GM19463 (cell line): ENCODE measurements at regions not wholly inside any gene's neighbourhood (a gene's known extent, or its start where the extent isn't known, plus 50 kb on each side); places are given as distances from the start of the nearest gene placed in this dataset.
A peak's percentile ranks its signal among the peaks of the same experiment; 100 is the strongest.

Source experiments
- ATAC-seq: cut with Tn5 transposase; IDR thresholded peaks from one replicate; pipeline ENCODE4 v1.9.1; 2021; ENCODE audit warnings: mild to moderate bottlenecking, moderate library complexity; ENCODE audit not compliant: unreplicated experiment

DNA sequence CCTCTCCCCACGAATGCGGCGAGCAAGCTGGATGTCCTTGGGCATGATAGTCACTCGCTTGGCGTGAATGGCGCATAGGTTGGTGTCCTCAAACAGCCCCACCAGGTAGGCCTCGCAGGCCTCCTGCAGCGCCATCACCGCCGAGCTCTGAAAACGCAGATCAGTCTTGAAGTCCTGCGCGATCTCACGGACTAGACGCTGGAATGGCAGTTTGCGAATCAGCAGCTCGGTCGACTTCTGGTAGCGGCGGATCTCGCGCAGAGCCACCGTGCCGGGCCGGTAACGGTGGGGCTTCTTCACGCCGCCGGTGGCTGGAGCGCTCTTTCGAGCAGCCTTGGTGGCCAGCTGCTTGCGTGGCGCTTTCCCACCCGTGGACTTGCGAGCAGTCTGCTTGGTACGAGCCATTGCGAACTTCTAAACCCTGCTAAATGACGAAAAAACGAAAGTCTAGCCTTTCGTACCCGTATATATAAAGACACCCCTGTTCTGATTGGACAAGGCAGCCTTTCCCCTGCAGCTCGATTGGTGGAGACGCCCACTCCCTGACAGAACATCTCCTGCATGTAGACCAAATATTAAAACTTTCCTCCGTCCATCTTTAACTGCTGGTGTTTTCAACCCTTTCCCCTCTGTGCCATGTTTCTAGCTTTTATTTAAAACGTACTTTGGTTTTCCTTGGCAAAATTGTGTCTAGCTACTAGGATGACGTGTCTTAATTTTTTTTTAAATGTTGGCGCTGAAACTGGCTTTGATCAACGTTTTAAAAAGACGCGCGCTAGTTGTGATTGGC is 109.8 kb downstream of the HFE start:
- ATAC-seq = peak; percentile 34

- no peak for ATAC-seq
Measured at GRCh38 chr6:26197636-26197932, 110.4 kb downstream of the HFE start.

- ATAC-seq = no peak
Measured at GRCh38 chr6:26197933-26198721, 110.9 kb downstream of the HFE start.

DNA sequence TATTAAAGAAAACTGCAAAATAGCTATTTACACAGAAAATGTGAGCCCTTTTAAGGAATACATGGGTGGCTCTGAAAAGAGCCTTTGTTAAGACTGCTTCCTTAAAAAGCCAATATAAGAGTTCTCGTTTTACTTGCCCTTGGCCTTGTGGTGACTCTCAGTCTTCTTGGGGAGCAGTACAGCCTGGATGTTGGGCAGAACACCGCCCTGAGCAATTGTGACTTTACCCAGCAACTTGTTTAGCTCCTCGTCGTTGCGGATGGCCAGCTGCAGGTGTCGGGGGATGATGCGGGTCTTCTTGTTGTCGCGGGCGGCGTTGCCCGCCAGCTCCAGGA is 111.5 kb downstream of the HFE start:
- ATAC-seq = peak; percentile 4

GRCh38 chr6:26199057-26199772 is 112.0 kb downstream of the HFE start:
- peak; percentile 53 for ATAC-seq

GRCh38 chr6:26199773-26200764 is 112.8 kb downstream of the HFE start:
- ATAC-seq = no peak

GRCh38 chr6:26200918-26201721 is 113.9 kb downstream of the HFE start:
- no peak for ATAC-seq

DNA sequence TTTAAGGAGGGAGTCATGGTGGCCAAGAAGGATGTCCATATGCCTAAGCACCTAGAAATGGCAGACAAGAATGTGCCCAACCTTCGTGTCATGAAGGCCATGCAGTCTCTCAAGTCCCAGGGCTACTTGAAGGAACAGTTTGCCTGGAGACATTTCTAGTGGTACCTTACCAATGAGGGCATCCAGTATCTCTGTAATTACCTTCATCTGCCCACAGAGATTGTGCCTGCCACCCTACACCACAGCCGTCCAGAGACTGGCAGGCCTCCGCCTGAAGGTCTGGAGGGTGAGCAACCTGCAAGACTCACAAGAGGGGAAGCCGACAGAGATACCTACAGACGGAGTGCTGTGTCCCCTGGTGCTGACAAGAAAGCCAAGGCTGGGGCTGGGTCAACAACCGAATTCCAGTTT is 115.0 kb downstream of the HFE start:
- ATAC-seq = no peak

DNA sequence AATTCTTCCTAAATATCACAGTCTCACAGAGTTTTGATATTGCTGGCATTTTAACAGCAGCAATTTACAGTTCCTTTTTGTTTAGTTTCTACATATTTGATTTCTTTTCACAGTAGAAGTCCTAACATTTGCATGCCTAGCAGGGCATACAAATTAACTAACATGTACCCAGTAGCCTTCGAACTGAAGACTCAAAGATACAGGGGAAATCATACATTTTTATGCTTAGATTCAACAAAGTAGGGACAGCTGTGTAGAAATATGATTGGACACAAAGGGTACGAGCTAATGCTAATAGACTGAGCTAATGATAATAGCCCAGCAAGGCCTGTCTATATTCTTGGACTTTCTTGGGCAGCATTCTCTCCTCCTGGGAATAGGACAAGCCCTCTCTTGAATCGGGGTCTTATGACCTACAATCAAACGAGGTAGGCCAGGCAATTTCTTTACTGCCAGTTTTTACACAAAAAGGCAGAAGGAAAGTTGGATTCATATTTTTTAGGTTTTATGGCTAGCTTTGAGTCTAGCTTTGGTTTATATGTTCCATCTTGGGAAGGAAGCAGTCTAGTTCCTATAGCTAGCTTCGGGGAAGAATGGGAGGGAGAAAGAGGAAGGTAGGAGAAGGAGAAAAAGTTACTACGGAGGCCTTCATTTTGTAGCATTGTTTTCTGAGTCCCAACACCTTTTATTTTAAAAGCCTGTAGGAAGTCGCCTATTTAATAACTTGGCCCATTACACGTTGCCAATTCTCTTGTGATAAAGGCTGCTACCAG is 115.8 kb downstream of the HFE start:
- ATAC-seq = no peak

- ATAC-seq = peak; percentile 57
Measured at GRCh38 chr6:26204332-26205160, 117.3 kb downstream of the HFE start.

DNA sequence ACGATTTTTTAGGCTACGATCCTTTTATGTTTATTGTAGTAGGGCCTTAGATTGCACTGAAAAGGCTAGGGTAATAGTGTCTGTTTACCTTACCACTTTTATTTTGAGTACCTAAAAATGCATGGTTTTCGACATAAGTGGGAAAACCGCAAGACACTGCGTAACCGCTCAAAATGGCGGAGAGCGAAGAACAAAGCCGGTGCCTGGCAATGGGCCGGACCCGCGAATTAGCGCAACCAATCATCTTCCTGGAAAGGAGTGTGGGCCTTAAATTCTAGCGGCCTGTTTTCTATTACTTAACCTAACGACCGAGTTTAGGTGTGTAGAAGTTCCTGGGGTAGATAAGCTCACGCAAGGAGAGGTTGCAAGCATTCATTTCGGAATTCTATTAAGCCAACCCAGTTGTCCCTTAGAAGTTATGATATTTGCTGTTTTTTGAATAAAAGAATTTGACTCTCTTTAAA is 118.0 kb downstream of the HFE start:
- peak; percentile 44 for ATAC-seq

- ATAC-seq = no peak
Measured at GRCh38 chr6:26205625-26206574, 118.7 kb downstream of the HFE start.

- no peak for ATAC-seq
Measured at GRCh38 chr6:26206868-26207801, 119.9 kb downstream of the HFE start.

DNA sequence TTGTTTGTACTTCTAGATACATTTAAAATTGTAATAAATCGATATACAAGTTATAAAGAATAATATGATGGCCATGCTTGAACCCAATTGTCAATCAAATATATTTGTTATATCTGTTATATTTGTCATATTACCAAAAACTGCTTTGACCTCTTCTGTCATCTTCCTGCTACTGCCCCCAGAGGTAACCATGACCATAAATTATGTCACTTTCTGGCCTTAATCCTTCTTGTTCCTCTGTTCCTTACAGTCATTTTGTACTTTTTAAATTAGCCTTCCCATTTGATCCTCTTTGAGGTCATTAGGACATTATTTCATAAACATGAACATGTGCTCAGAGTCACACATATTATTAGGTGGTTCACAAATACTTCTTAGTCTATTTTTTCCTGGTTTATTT is 124.7 kb downstream of the HFE start:
- ATAC-seq = no peak

DNA sequence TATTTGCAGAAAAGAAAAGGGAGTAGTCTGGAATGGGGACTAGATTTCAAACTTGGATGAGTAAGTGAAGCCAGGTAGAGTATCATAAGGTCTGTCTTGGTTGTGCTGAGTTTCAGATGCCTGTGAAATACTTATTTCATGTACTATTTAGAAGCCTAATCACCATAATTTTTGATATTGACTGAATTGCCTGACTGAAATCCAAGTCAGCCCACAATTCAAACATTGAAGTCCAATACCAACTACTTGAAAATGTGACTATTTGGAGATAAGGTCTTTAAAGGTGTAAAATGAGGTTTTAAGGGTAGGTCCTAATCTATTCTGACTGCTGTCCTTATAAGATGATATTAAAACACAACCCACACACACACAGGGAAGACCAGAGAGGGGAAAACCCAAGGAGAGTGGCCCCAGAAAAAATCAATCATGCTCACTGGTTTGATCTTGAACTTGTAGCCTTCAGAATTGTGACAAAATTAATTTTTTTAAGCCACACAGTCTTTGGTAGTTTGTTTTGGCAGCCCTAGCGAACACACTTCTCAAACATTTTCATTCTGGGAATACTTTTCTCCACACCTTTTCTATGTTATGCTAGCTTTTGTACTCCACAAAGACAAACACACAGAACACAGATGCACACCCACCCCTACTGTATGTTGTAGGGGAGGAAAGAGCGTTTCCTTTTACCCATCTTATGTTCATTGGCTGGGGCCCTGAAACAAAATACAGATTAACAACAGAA is 126.3 kb downstream of the HFE start:
- no peak for ATAC-seq
